ENCODE measurements at regions not wholly inside any gene's neighbourhood (a gene's known extent, or its start where the extent isn't known, plus 50 kb on each side); places are given as distances from the start of the nearest gene placed in this dataset.

GRCh38 chr18:51480407-51481261 is 283.2 kb upstream of the MEX3C start:
- TF ChIP-seq CTCF (IDR thresholded peaks at IDR 0.05), result no peak
- Histone ChIP-seq H3K9me3 (no peaks in the 10 kb centered on the region), H3K27ac (no peak overlapping the region), H3K27me3 (ENCODE audit: low read depth) (no peaks in the 10 kb centered on the region), H3K4me3 (no peak overlapping the region), H3K4me1 (no peaks in the 10 kb centered on the region), H3K36me3 (no peaks in the 10 kb centered on the region)
- no peak for DNase-seq
- intact Hi-C loops (cut with DNase I), result no loop called here
- no peak for ATAC-seq

- Histone ChIP-seq H3K4me1 (no peaks in the 10 kb centered on the region), H3K36me3 (no peaks in the 10 kb centered on the region), H3K4me3 (no peak overlapping the region), H3K27me3 (ENCODE audit: low read depth) (no peaks in the 10 kb centered on the region), H3K27ac (no peak overlapping the region), H3K9me3 (no peaks in the 10 kb centered on the region)
- intact Hi-C loops (cut with DNase I), result no loop called here
- TF ChIP-seq CTCF (IDR thresholded peaks at IDR 0.05), result no peak
- DNase-seq (no peak), ATAC-seq (no peak)
Observed at GRCh38 chr18:51486735-51487366, 289.4 kb upstream of the MEX3C start.

- intact Hi-C loops (cut with DNase I), result no loop called here
- ATAC-seq, result no peak
Observed at GRCh38 chr18:51490417-51490816, 292.9 kb upstream of the MEX3C start.

GRCh38 chr18:51490860-51491259 is 293.4 kb upstream of the MEX3C start:
- no peak for ATAC-seq
- H3K27ac ChIP-seq, result no peak overlapping the region
- no peaks in the 10 kb centered on the region for H3K27me3 ChIP-seq (ENCODE audit: low read depth)
- intact Hi-C loops (cut with DNase I), result no loop called here
- H3K4me3 ChIP-seq, result no peak overlapping the region
- no peaks in the 10 kb centered on the region for H3K4me1 ChIP-seq
- no peak for TF ChIP-seq CTCF (IDR thresholded peaks at IDR 0.05)
- no peak for DNase-seq
- H3K36me3 ChIP-seq, result no peaks in the 10 kb centered on the region
- no peaks in the 10 kb centered on the region for H3K9me3 ChIP-seq

More at GRCh38 chr18:51490417-51490816, 292.9 kb upstream of the MEX3C start:
- H3K4me3 ChIP-seq, result no peak overlapping the region
- H3K4me1 ChIP-seq, result no peaks in the 10 kb centered on the region
- no peak for DNase-seq
- H3K9me3 ChIP-seq, result no peaks in the 10 kb centered on the region
- no peak for TF ChIP-seq CTCF (IDR thresholded peaks at IDR 0.05)
- no peak overlapping the region for H3K27ac ChIP-seq
- no peaks in the 10 kb centered on the region for H3K27me3 ChIP-seq (ENCODE audit: low read depth)
- H3K36me3 ChIP-seq, result no peaks in the 10 kb centered on the region

GRCh38 chr18:51491678-51492372 is 294.3 kb upstream of the MEX3C start:
- Histone ChIP-seq H3K9me3 (no peaks in the 10 kb centered on the region), H3K4me1 (no peaks in the 10 kb centered on the region), H3K27me3 (ENCODE audit: low read depth) (no peaks in the 10 kb centered on the region), H3K4me3 (no peak overlapping the region), H3K36me3 (no peaks in the 10 kb centered on the region), H3K27ac (no peak overlapping the region)
- intact Hi-C loops (cut with DNase I), result no loop called here
- DNase-seq, result no peak
- no peak for TF ChIP-seq CTCF (IDR thresholded peaks at IDR 0.05)
- no peak for ATAC-seq

Data from lower lobe of right lung (tissue), 2 donors.